AG09309 (cell line): ENCODE measurements at regions not wholly inside any gene's neighbourhood (a gene's known extent, or its start where the extent isn't known, plus 50 kb on each side); places are given as distances from the start of the nearest gene placed in this dataset.

Experiments
- DNase-seq: peaks from one replicate; pipeline ENCODE4 v3.0.0-alpha.2; 2010; ENCODE audit warnings: low read depth
- H3K4me3 ChIP-seq: 2 replicates; pipeline ENCODE4 v1.5.1; 2011; ENCODE audit warnings: mild to moderate bottlenecking, low read depth, low read length, moderate library complexity; ENCODE audit not compliant: control insufficient read depth
- CTCF ChIP-seq: IDR thresholded peaks from 2 replicates; pipeline ENCODE4 v1.5.1; 2011; ENCODE audit warnings: mild to moderate bottlenecking, low read depth, low read length, inconsistent platforms; ENCODE audit not compliant: insufficient read depth, control insufficient read depth; ENCODE audit errors: missing control alignments

- H3K4me3 ChIP-seq, result no peak overlapping the region
- DNase-seq, result no peak
- no peak for TF ChIP-seq CTCF
Measured at GRCh38 chr11:104361975-104362374, 198.0 kb upstream of the PDGFD start.

GRCh38 chr11:104352036-104352435 is 188.1 kb upstream of the PDGFD start:
- no peak overlapping the region for H3K4me3 ChIP-seq
- TF ChIP-seq CTCF, result no peak
- no peak for DNase-seq

- peak; percentile 5 for TF ChIP-seq CTCF
- no peak overlapping the region for H3K4me3 ChIP-seq
- DNase-seq, result no peak
Measured at GRCh38 chr11:104343578-104343977, 179.6 kb upstream of the PDGFD start.

- no peak for DNase-seq
- no peak for TF ChIP-seq CTCF
- no peak overlapping the region for H3K4me3 ChIP-seq
Measured at GRCh38 chr11:104340590-104340989, 176.6 kb upstream of the PDGFD start.

- DNase-seq, result no peak
- TF ChIP-seq CTCF, result no peak
Measured at GRCh38 chr11:104339380-104339831, 175.5 kb upstream of the PDGFD start.

GRCh38 chr11:104338186-104338585 is 174.2 kb upstream of the PDGFD start:
- no peak for DNase-seq
- no peak for TF ChIP-seq CTCF
- H3K4me3 ChIP-seq, result no peak overlapping the region

More at GRCh38 chr11:104339380-104339831, 175.5 kb upstream of the PDGFD start:
- H3K4me3 ChIP-seq, result no peak overlapping the region

- TF ChIP-seq CTCF, result no peak
- no peak overlapping the region for H3K4me3 ChIP-seq
- no peak for DNase-seq
Measured at GRCh38 chr11:104337273-104337672, 173.3 kb upstream of the PDGFD start.
